Suppressor macrophage treated with lipopolysaccharide for 1 hour (primary cell): ENCODE measurements at regions not wholly inside any gene's neighbourhood (a gene's known extent, or its start where the extent isn't known, plus 50 kb on each side); places are given as distances from the start of the nearest gene placed in this dataset.
A peak's percentile ranks its signal among the peaks of the same experiment; 100 is the strongest.

Source experiments
- DNase-seq, 3 donors: peaks; one replicate each; pipeline ENCODE4 v3.0.0-alpha.2; 2020 to 2022

- no peak for DNase-seq
These were observed 324.8 kb upstream of the DDX53 start for GRCh38 chrX:22674932-22675331.

GRCh38 chrX:22686138-22686541 lies 313.6 kb upstream of the DDX53 start:
- DNase-seq = no peak

DNA sequence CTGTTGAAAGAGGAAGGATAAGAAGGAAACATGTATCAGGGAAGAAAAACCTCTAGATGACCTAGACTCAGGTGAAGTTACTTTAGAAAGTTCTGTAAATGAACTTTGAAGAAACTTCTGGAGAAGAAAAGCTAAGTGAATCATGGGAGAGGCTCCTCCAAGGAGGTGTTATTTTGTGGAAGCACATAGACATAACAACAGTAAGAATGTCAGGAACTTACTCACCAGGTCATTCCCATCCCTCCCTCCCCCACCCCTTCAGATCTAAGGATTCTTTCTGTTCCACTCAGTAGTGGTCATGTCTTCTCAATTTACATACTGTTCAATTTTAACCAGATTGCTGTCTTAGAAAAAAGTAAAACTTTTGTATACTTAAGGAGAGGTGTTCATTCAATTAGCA lies 310.5 kb upstream of the DDX53 start:
- no peak for DNase-seq

DNA sequence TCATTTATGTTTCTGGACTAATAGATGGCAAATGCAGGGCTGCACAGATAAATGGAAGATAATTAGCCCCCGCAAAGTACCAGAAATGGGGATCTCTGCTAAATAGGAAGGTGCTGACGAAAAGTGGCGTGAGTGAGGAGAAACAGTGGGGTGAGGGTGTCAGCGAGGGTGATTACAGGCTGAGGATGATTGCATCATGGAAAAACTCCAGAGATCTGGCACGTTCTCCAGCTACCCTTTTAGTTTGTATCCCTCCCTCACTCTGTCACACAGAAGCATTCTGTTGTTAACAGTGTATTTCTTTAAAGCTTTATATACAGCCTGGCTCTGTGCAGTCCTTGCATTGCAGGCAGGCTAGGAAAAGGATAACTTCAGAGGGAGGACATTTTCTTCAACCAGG lies 309.6 kb upstream of the DDX53 start:
- DNase-seq = no peak

- DNase-seq = no peak
These were observed 307.7 kb upstream of the DDX53 start for GRCh38 chrX:22691966-22692565.

DNA sequence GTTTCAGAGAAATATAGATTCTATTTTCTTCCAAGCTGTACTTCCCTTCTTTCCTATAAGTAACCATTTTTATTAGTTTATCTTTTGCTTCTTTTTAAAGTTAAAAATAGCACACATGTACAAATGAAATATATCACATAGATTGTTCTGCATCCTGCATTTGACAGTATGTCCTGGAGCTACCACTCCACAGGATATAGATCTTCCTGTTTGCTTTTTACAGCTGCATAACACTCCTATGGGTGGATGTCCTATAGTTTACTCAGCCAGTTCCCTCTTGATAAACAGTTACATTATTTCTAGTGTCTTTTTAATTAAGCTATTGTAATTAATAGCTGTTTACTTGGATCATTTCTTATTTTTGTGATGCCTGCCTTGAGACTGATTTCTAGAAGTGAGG lies 301.6 kb upstream of the DDX53 start:
- DNase-seq = no peak

GRCh38 chrX:22699581-22700091 lies 300.1 kb upstream of the DDX53 start:
- DNase-seq = no peak

GRCh38 chrX:22712942-22713341 lies 286.8 kb upstream of the DDX53 start:
- no peak for DNase-seq

- DNase-seq = no peak
These were observed 269.2 kb upstream of the DDX53 start for GRCh38 chrX:22730542-22730941.

GRCh38 chrX:22737541-22737940 lies 262.2 kb upstream of the DDX53 start:
- no peak for DNase-seq

GRCh38 chrX:22739276-22739675 lies 260.5 kb upstream of the DDX53 start:
- DNase-seq = no peak

- no peak for DNase-seq
These were observed 258.9 kb upstream of the DDX53 start for GRCh38 chrX:22740836-22741235.

GRCh38 chrX:22742174-22742573 lies 257.6 kb upstream of the DDX53 start:
- DNase-seq = no peak

DNA sequence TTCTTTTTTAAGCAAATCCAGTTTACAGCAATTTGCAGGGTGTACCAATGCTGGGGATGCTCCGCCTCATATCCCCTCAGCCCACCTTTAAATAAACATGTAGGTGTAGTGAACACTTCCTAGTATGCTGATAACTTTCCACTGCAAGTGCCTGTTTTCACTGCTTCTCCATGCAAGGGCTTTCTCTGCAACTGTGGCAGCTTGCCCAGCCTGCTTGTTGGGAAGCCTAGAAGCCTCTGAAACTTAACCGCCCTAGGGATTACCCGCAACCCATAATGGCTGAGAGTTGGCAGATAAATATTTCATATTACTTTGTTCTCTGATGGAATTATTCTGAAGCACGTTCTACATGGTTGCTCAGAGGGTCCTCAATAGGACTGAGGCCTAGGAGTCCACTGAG lies 253.7 kb upstream of the DDX53 start:
- DNase-seq = no peak

DNA sequence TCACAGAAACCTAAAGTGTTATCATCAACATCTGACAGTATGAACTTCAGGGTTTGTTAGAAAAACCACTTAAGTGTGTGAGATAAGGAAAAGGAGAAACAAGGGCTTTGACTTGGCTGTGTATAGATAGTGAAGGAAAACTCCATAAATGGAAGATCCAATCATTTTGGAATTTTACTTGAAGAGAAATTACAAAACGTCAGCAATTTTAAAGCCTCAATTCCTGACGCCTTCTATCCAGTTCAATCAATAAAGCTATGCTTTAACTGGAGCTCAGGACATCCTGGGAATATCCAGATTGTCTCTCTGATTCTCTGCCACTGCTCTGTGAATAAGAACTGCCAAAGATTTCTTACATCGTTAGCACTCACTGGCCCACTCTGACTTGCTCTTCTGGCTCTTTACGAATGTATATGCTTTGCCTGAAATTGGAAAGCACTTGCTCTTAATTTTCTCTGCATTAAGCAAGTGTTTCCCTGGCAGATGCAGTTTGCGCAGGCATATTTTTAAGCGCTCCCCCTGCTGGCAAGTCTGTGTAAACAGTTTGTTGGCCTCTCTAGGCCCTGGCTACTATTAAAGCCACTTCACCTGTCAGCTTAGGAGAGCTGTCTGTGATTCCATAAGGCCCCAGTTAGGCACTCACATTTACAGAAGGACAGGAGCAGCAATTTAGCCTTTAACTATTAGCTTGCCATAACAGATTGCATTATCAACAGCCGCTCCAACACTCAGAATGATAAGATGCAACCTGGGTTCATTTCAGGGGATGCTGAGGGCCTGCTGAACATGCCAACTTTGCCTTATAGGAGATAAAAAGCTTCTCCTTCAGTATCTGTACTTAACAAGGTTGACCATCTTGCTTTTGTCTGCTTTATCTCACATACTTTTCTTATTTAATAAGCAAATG lies 251.4 kb upstream of the DDX53 start:
- DNase-seq = peak; percentile 34 to 47 (median 35)

DNA sequence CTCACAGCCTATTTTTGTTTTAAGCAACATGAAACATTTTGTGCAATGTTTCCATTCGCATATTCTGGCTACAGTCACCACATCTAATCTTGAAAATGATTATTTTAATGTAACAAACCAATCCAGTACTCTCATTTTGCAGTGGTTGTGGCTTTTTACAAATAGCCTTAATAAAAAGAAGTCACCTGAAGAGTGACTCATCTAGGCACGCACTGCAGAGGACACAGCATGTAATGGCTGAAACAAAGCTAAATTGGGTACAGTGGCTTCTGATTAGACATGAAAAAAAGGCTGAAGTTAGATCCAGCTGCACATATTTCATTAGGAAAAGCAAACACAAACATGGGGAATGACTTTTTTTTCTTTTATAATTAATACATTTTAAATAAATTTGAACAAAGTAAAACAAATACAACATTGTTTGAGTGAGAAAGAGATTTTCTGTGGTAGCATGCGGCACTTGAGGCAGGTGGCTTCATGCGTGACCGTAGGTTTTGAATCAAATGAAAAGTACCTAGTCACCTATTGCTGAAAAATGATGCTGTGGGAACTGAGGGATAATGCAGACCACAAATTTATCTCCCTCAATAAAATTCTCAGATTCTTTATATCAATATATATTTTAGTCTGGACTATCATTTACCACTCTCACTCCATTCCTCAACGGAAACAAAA lies 240.8 kb upstream of the DDX53 start:
- no peak for DNase-seq

DNA sequence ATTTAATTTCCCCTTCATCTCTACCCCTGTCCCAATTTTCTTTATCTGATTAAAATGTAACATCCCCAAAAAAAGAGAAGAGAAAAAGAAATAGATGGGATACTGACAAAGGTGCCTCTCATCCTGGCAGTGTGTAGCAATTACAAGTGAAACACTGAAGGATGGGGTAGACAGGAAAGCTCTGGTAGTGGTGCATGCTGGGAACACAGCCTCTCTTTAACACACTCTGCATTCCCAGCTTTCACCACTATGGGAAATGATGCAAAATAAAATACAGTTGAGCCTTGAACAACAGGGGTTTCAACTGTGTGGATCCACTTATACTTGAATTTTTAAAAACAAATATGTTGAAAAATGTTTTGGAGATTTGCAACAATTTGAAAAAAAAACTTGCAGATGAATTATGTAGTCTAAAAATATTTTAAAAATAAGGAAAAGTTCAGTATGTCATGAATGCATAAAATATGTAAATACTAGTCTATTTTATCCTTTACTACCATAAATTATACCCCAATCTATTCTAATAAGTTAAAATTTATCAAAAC lies 239.2 kb upstream of the DDX53 start:
- no peak for DNase-seq

DNA sequence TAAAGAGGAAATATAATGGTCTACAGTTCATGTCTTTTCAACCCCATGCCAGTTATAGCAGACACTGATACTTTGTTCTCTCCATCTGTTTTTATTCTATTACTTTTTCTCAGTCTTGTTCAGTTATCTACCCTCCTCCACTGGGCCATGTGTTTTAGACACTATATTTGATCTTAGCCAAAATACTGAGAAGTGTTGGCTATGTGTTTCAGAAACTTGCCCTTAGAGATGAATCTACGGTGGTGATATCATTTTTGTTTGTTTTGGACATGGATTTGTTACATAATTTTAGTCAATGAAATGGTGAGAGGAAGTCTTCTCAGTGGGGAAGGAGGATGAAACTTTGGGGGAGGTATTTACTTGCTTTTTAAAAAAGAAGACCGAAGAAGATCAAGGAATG lies 211.5 kb upstream of the DDX53 start:
- no peak for DNase-seq

DNA sequence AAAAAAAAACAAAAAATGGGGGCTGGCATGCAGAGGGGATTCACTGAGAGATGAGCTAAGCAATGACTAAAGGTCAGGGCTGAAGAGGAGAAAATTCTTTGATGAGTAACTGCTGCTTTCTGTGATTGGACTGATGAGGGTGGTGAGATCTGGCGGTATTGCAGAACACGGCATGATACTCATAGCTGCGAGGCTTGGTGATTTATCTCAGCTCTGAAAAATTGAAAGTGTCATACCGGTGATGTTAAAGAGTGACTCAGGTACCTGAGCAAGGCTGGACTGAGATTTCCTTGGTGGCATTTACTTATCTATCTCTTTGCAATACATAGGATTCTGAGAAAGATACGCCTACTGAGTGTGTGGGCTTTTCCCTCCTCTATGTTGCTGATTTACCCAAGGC lies 204.1 kb upstream of the DDX53 start:
- no peak for DNase-seq

DNA sequence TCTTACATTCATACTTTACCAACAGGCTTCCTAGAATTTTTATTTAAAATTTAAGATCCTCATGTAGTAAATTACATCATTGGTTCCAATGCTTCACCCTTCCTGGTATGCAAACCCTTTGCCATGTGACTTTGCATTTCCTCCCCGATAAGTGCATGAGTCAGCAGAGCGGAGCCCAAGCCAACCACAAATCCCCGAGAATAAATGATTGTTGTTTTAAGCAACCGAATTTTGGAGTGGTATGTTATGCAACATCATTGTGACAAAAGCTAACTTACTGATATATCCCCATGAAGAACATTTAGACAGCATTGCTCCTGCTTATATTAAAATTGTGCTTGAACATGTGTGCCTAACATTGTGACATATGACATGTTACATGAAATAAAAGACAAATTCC lies 199.4 kb upstream of the DDX53 start:
- DNase-seq = peak; percentile 30 to 38 (median 37)

DNA sequence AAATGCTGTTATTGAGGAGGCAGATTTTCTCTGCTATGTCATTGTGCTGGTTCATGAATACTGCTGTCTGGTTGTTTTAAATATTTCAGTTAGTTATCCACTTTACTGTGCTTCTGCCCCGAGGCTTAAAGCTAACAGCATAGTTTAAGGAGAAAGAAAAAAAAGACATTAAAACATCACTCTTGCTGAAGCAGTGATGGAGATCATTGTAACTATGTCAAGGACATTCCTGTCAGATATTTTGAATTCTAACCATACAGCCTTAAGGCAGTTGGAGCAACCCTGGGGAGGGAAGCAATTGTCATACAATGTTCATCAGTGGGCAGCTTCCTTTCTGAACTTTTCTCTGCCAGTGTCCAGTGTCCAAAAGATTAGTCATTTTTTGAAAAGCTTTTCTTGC lies 199.0 kb upstream of the DDX53 start:
- DNase-seq = no peak

DNA sequence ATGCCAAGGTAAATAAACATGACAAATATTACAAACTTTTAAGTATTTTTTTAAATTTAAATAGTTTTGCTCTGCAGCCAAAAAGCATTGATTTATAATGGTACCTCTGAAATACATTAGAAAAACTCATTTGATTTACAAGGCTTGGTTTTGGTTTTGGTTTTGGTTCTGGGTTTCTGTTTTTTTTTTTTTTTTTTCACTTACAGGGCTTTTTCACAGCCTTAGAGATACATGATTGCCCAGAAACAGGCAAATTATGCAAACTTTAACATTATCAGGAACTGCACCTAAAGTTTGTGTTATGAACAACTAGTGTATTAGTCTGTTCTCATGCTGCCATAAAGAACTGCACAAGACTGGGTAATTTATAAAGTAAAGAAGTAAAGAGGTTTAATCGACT lies 196.4 kb upstream of the DDX53 start:
- DNase-seq = no peak

DNA sequence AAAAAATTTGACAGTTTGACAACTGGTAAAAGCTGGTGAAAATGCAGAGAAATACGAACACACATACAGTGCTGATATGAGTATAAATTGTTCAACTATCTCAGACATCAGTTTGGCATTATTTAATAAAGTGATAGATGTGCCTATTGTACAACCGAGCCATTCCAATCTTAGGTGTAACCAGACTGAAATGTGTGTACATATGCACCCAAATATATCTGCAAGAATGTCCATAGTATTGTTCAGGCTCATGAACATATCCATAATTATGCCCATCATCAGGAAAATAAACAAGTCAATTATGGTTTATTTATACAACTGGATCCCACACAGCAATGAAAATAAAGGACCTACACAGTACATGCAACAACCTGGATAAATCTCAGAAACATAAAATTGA lies 188.9 kb upstream of the DDX53 start:
- DNase-seq = no peak

DNA sequence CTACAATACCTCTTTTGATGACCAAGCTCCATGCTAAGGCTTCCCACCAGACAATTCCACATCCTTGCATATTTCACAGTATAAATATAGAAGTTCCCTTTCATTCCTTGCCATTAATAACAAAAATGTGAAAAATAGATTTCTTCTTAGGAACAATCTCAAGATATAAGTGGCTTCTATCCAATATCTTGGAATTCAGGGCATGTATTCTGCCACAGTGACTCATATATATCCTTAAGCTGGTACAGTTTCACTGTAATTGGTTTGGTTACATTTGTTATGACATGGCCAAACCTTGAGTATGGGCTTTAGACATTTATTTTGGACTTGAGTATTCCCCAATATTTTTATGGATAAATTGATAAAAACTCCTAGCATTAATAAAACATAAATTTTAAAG lies 181.7 kb upstream of the DDX53 start:
- no peak for DNase-seq
